Ovary (tissue), 7 donors: ENCODE measurements at regions not wholly inside any gene's neighbourhood (a gene's known extent, or its start where the extent isn't known, plus 50 kb on each side); places are given as distances from the start of the nearest gene placed in this dataset.

Experiments
- DNase-seq, 5 donors: peaks; one replicate each; pipeline ENCODE4 v3.0.0-alpha.2; 2019 to 2020
- H3K27ac ChIP-seq, 2 donors: fragments of 200-600 bp; one replicate each; pipeline versions ENCODE4 v1.5.1 to v1.8.0; 2019 to 2022
- H3K27me3 ChIP-seq: fragments of 200-600 bp; one replicate; pipeline ENCODE4 v1.8.0; 2022
- H3K36me3 ChIP-seq: fragments of 200-600 bp; sonication (generic); one replicate; pipeline ENCODE4 v1.5.1; 2019
- H3K4me1 ChIP-seq: one replicate; pipeline ENCODE4 v1.8.1; 2013; ENCODE audit warnings: mild to moderate bottlenecking, moderate library complexity; ENCODE audit not compliant: insufficient read depth
- H3K4me3 ChIP-seq: fragments of 200-600 bp; sonication (generic); one replicate; pipeline ENCODE4 v1.5.1; 2017
- H3K9me3 ChIP-seq, 2 donors: fragments of 200-600 bp in 1 of 2; sonication (generic) in 1 of 2; one replicate each; pipeline versions ENCODE4 v1.5.1 to v1.8.1; 2013 to 2019; ENCODE audit warnings: mild to moderate bottlenecking in 1 of 2, moderate library complexity in 1 of 2
- EP300 ChIP-seq: sonication (generic); formaldehyde crosslinking; IDR thresholded peaks from one replicate; pipeline ENCODE4 v1.6.1; 2017; ENCODE audit warnings: antibody characterized with exemption
- POLR2A ChIP-seq: fragments of 450-650 bp; IDR thresholded peaks from one replicate; pipeline ENCODE4 v1.6.1; 2017; ENCODE audit warnings: antibody characterized with exemption, mild to moderate bottlenecking, moderate library complexity
- WGBS, 3 donors: extraction: QIAGEN DNeasy Blood & Tissue Kit in 1 of 3; methylation state at CpG; one replicate each; pipeline versions ENCODE4 v1.1.5 to v1.1.7; 2013 to 2017; 5-methylcytosine and 5-hydroxymethylcytosine counted together
- intact Hi-C, 4 donors: fragments of 100-400 bp; cut with DNase I; formaldehyde crosslinking; loops; one replicate each; pipeline versions ENCODE4 v1.11.0 to v1.15.1; 2022 to 2023
- TF ChIP-seq, protein P1 (sequence below), 3 donors: fragments of 450-650 bp in 2 of 3; fragments of 200-600 bp in 1 of 3; IDR thresholded peaks; one replicate each; pipeline versions ENCODE4 v1.5.1 to v1.8.0; 2016 to 2022; ENCODE audit warnings: antibody characterized with exemption in 3 of 3, mild to moderate bottlenecking in 1 of 3
- donor health status: DM: no; HTN: no; CAD: no; lungs with moderate emphysema.
- donor health status: DM: no; HTN: no; CAD: no.
- donor health status: Bipolar disorder and iron deficiency.
- donor health status: DM: no; HTN: no; CAD: no.
- donor health status: DM: yes; HTN: yes; CAD: no.

GRCh38 chr11:11125618-11126017 is 227.4 kb downstream of the CSNK2A3 start:
- no peaks in the 10 kb centered on the region for H3K9me3 ChIP-seq
- no peaks in the 10 kb centered on the region for H3K36me3 ChIP-seq
- no peaks in the 10 kb centered on the region for H3K4me1 ChIP-seq
- 84 to 93% (median 92%) methylated on average over 2 of the region's 2 CpGs for WGBS, 3 donors
- TF ChIP-seq, protein P1, sequence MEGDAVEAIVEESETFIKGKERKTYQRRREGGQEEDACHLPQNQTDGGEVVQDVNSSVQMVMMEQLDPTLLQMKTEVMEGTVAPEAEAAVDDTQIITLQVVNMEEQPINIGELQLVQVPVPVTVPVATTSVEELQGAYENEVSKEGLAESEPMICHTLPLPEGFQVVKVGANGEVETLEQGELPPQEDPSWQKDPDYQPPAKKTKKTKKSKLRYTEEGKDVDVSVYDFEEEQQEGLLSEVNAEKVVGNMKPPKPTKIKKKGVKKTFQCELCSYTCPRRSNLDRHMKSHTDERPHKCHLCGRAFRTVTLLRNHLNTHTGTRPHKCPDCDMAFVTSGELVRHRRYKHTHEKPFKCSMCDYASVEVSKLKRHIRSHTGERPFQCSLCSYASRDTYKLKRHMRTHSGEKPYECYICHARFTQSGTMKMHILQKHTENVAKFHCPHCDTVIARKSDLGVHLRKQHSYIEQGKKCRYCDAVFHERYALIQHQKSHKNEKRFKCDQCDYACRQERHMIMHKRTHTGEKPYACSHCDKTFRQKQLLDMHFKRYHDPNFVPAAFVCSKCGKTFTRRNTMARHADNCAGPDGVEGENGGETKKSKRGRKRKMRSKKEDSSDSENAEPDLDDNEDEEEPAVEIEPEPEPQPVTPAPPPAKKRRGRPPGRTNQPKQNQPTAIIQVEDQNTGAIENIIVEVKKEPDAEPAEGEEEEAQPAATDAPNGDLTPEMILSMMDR (IDR thresholded peaks at IDR 0.05), result no peak
- TF ChIP-seq EP300 (no peak), POLR2A (no peak)
- no peaks in the 10 kb centered on the region for H3K27me3 ChIP-seq
- no peak overlapping the region for H3K4me3 ChIP-seq
- H3K27ac ChIP-seq, result no peak overlapping the region
- intact Hi-C loops, result no loop called here
- no peak for DNase-seq

GRCh38 chr11:11122749-11123148 is 230.3 kb downstream of the CSNK2A3 start:
- Histone ChIP-seq H3K4me1 (no peaks in the 10 kb centered on the region), H3K36me3 (no peaks in the 10 kb centered on the region), H3K4me3 (no peak overlapping the region), H3K27ac (no peak overlapping the region), H3K27me3 (no peaks in the 10 kb centered on the region), H3K9me3 (no peaks in the 10 kb centered on the region)
- TF ChIP-seq EP300, result no peak
- no peak for TF ChIP-seq POLR2A
- TF ChIP-seq, protein P1 (IDR thresholded peaks at IDR 0.05), result no peak
- intact Hi-C loops, result no loop called here
- 87 to 100% (median 92%) methylated on average over 1 of the region's 1 CpG for WGBS, 3 donors
- no peak for DNase-seq

DNA sequence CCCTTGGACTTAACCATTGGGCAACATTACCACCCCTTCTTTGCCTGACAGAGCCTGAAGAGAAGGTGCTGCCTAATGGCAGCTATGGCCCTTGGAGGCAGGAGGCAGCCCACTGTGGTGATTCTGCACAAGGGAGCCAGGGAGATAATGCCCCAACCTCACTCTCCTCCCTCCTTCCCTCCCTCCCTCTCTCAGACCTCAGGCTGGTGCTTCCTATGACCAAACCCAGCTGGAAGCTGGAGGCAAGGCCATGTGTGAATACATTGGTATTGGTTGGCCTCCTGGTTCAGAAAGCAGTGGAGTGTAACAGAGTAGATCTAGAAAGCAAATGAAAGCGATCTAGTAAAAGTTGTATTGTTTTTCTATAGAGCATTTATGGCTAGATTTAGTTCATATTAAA is 233.1 kb downstream of the CSNK2A3 start:
- no peak overlapping the region for H3K27ac ChIP-seq
- TF ChIP-seq POLR2A, result no peak
- no peak for TF ChIP-seq EP300
- TF ChIP-seq, protein P1 (IDR thresholded peaks at IDR 0.05), result no peak

DNA sequence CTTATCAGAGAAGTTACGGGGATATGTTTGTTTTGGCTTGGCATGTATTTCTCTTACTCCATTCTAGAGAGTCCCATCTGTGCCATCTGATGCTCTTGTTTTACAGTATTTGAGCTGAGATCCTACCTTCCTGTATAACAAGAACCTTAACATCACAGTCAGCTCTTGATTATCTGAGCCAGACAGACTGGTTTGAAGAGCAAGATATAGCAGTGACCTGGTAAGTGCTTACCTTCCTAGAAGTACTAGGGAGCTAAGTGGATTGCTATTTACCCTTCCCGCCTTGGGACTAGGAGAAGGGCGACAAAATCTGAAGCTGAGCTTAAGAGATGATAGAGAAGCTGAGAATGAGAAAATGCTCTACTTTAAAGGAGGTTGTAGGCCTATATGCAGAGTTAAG is 235.3 kb downstream of the CSNK2A3 start:
- no peaks in the 10 kb centered on the region for H3K9me3 ChIP-seq
- no peaks in the 10 kb centered on the region for H3K27me3 ChIP-seq
- WGBS, 3 donors, result 75 to 80% (median 77%) methylated on average over 3 of the region's 3 CpGs
- DNase-seq, result no peak
- TF ChIP-seq EP300, result no peak
- TF ChIP-seq, protein P1 (IDR thresholded peaks at IDR 0.05), result no peak
- no peak for TF ChIP-seq POLR2A
- intact Hi-C loops, result no loop called here
- H3K4me3 ChIP-seq, result no peak overlapping the region
- H3K4me1 ChIP-seq, result no peaks in the 10 kb centered on the region
- no peak overlapping the region for H3K27ac ChIP-seq
- no peaks in the 10 kb centered on the region for H3K36me3 ChIP-seq

More for the DNA sequence above, 233.1 kb downstream of the CSNK2A3 start:
- WGBS, 3 donors, result 96 to 98% (median 98%) methylated on average over 1 of the region's 1 CpG
- H3K27me3 ChIP-seq, result no peaks in the 10 kb centered on the region
- intact Hi-C loops, result no loop called here
- no peak overlapping the region for H3K4me3 ChIP-seq
- H3K9me3 ChIP-seq, result no peaks in the 10 kb centered on the region
- H3K4me1 ChIP-seq, result no peaks in the 10 kb centered on the region
- DNase-seq, result no peak
- no peaks in the 10 kb centered on the region for H3K36me3 ChIP-seq

GRCh38 chr11:11115475-11115874 is 237.6 kb downstream of the CSNK2A3 start:
- DNase-seq, result no peak
- H3K36me3 ChIP-seq, result no peaks in the 10 kb centered on the region
- H3K9me3 ChIP-seq, result no peaks in the 10 kb centered on the region
- 89 to 92% (median 92%) methylated on average over 3 of the region's 3 CpGs for WGBS, 3 donors
- H3K27ac ChIP-seq, result no peak overlapping the region
- no peaks in the 10 kb centered on the region for H3K27me3 ChIP-seq
- no peaks in the 10 kb centered on the region for H3K4me1 ChIP-seq
- intact Hi-C loops, result no loop called here
- no peak overlapping the region for H3K4me3 ChIP-seq
- TF ChIP-seq EP300 (no peak), POLR2A (no peak)
- TF ChIP-seq, protein P1 (IDR thresholded peaks at IDR 0.05), result no peak
